ENCODE measurements at regions not wholly inside any gene's neighbourhood (a gene's known extent, or its start where the extent isn't known, plus 50 kb on each side); places are given as distances from the start of the nearest gene placed in this dataset.

DNA sequence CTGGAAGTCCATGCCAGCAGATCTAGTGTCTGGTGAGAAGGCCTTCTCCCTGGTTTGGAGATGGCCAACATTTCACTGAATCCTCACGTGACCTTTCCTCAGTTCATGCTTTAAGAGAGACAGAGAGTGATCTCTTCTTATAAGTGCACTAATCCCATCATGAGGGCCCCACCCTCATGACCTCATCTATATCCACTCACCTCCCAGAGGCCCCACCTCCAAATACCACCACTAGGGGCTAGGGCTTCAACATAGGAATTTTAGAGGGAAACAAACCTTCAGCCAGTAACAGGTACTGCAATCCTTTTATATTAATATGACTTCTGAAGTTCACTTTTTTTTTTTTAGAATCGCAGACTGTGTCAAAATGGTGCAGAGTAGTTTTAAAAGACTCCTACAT is 496.9 kb upstream of the ADAMTS16 start:
- Histone ChIP-seq H3K4me3 (ENCODE audit: low read depth in 1 of 2, low read length in 2 of 2) (no peak overlapping the region), H3K27me3 (ENCODE audit: control insufficient read depth in 1 of 2, insufficient read depth in 2 of 2, low read length in 2 of 2) (no peaks in the 10 kb centered on the region), H3K4me1 (ENCODE audit: insufficient read depth, low read length) (no peaks in the 10 kb centered on the region), H3K36me3 (ENCODE audit: insufficient read depth, low read length) (no peaks in the 10 kb centered on the region), H3K27ac (ENCODE audit: low read depth, low read length) (no peak overlapping the region), H3K9me3 (ENCODE audit: low read length) (no peaks in the 10 kb centered on the region), H3K9ac (ENCODE audit: low read length) (no peak overlapping the region)

- H3K9ac ChIP-seq (ENCODE audit: low read length): no peak overlapping the region
- no peaks in the 10 kb centered on the region for H3K27me3 ChIP-seq (ENCODE audit: control insufficient read depth in 1 of 2, insufficient read depth in 2 of 2, low read length in 2 of 2)
- no peaks in the 10 kb centered on the region for H3K36me3 ChIP-seq (ENCODE audit: insufficient read depth, low read length)
- no peaks in the 10 kb centered on the region for H3K4me1 ChIP-seq (ENCODE audit: insufficient read depth, low read length)
- no peaks in the 10 kb centered on the region for H3K9me3 ChIP-seq (ENCODE audit: low read length)
- H3K27ac ChIP-seq (ENCODE audit: low read depth, low read length): no peak overlapping the region
- no peak overlapping the region for H3K4me3 ChIP-seq (ENCODE audit: low read depth in 1 of 2, low read length in 2 of 2)
These were observed 496.2 kb upstream of the ADAMTS16 start for GRCh38 chr5:4643960-4644359.

GRCh38 chr5:4646715-4647375 is 493.3 kb upstream of the ADAMTS16 start:
- H3K27me3 ChIP-seq (ENCODE audit: control insufficient read depth in 1 of 2, insufficient read depth in 2 of 2, low read length in 2 of 2): no peaks in the 10 kb centered on the region
- no peaks in the 10 kb centered on the region for H3K9me3 ChIP-seq (ENCODE audit: low read length)
- H3K4me1 ChIP-seq (ENCODE audit: insufficient read depth, low read length): no peaks in the 10 kb centered on the region
- no peak overlapping the region for H3K4me3 ChIP-seq (ENCODE audit: low read depth in 1 of 2, low read length in 2 of 2)
- no peak overlapping the region for H3K9ac ChIP-seq (ENCODE audit: low read length)
- no peaks in the 10 kb centered on the region for H3K36me3 ChIP-seq (ENCODE audit: insufficient read depth, low read length)
- H3K27ac ChIP-seq (ENCODE audit: low read depth, low read length): no peak overlapping the region

- no peaks in the 10 kb centered on the region for H3K4me1 ChIP-seq (ENCODE audit: insufficient read depth, low read length)
- H3K9me3 ChIP-seq (ENCODE audit: low read length): no peaks in the 10 kb centered on the region
These were observed 492.2 kb upstream of the ADAMTS16 start for GRCh38 chr5:4647955-4648354.

GRCh38 chr5:4651806-4652565 is 488.1 kb upstream of the ADAMTS16 start:
- Histone ChIP-seq H3K4me1 (ENCODE audit: insufficient read depth, low read length) (no peaks in the 10 kb centered on the region), H3K9ac (ENCODE audit: low read length) (no peak overlapping the region), H3K9me3 (ENCODE audit: low read length) (no peaks in the 10 kb centered on the region), H3K4me3 (ENCODE audit: low read depth in 1 of 2, low read length in 2 of 2) (no peak overlapping the region), H3K27me3 (ENCODE audit: control insufficient read depth in 1 of 2, insufficient read depth in 2 of 2, low read length in 2 of 2) (no peaks in the 10 kb centered on the region), H3K36me3 (ENCODE audit: insufficient read depth, low read length) (no peaks in the 10 kb centered on the region), H3K27ac (ENCODE audit: low read depth, low read length) (no peak overlapping the region)

More at GRCh38 chr5:4647955-4648354, 492.2 kb upstream of the ADAMTS16 start:
- Histone ChIP-seq H3K4me3 (ENCODE audit: low read depth in 1 of 2, low read length in 2 of 2) (no peak overlapping the region), H3K27ac (ENCODE audit: low read depth, low read length) (no peak overlapping the region), H3K36me3 (ENCODE audit: insufficient read depth, low read length) (no peaks in the 10 kb centered on the region), H3K9ac (ENCODE audit: low read length) (no peak overlapping the region), H3K27me3 (ENCODE audit: control insufficient read depth in 1 of 2, insufficient read depth in 2 of 2, low read length in 2 of 2) (no peaks in the 10 kb centered on the region)

- H3K4me1 ChIP-seq (ENCODE audit: insufficient read depth, low read length): no peaks in the 10 kb centered on the region
- H3K4me3 ChIP-seq (ENCODE audit: low read depth in 1 of 2, low read length in 2 of 2): no peak overlapping the region
- no peaks in the 10 kb centered on the region for H3K9me3 ChIP-seq (ENCODE audit: low read length)
- no peaks in the 10 kb centered on the region for H3K27me3 ChIP-seq (ENCODE audit: control insufficient read depth in 1 of 2, insufficient read depth in 2 of 2, low read length in 2 of 2)
- H3K27ac ChIP-seq (ENCODE audit: low read depth, low read length): no peak overlapping the region
- no peak overlapping the region for H3K9ac ChIP-seq (ENCODE audit: low read length)
- no peaks in the 10 kb centered on the region for H3K36me3 ChIP-seq (ENCODE audit: insufficient read depth, low read length)
These were observed 486.7 kb upstream of the ADAMTS16 start for GRCh38 chr5:4653475-4653874.

DNA sequence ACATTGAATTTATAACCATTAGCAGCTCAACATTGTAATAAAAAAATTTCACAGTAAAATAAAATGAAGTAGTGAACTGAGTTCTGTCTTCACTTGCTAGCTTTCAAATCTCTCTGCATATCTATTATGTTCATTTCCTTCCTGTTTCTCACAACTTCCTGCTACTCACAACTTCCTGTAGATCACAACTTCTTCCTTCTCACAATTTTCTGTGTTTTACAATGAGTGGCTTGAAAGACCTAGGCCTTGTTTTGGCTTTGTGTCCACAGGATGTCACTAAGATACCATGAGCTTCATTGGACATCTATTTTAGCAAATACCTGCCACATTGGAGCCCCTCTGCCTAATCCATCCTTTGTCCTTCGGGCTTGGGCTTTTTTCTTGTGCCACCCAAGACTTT is 480.3 kb upstream of the ADAMTS16 start:
- no peak overlapping the region for H3K27ac ChIP-seq (ENCODE audit: low read depth, low read length)
- H3K36me3 ChIP-seq (ENCODE audit: insufficient read depth, low read length): no peaks in the 10 kb centered on the region
- no peak overlapping the region for H3K9ac ChIP-seq (ENCODE audit: low read length)
- no peaks in the 10 kb centered on the region for H3K4me1 ChIP-seq (ENCODE audit: insufficient read depth, low read length)
- no peaks in the 10 kb centered on the region for H3K9me3 ChIP-seq (ENCODE audit: low read length)
- H3K27me3 ChIP-seq (ENCODE audit: control insufficient read depth in 1 of 2, insufficient read depth in 2 of 2, low read length in 2 of 2): no peaks in the 10 kb centered on the region
- no peak overlapping the region for H3K4me3 ChIP-seq (ENCODE audit: low read depth in 1 of 2, low read length in 2 of 2)

DNA sequence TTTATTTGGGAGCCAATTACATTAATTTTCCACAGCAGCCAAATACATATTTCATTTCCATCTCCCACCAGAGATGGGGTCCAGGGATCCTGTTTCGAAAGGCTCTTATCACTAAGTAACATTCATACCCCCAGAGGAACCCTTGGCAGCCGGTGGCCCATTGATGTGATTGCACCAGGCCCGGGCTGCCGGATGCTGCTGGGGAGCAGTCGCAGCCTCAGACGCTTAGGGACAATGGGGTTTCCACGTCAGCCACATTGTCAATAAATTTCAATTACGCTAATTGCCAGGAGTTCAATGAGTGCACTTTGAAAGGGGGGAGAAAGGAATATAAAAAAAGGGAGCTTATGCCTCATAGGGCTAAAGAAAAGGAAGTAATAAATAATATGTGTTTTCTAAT is 478.8 kb upstream of the ADAMTS16 start:
- Histone ChIP-seq H3K36me3 (ENCODE audit: insufficient read depth, low read length) (no peaks in the 10 kb centered on the region), H3K9ac (ENCODE audit: low read length) (no peak overlapping the region), H3K27me3 (ENCODE audit: control insufficient read depth in 1 of 2, insufficient read depth in 2 of 2, low read length in 2 of 2) (no peaks in the 10 kb centered on the region), H3K4me3 (ENCODE audit: low read depth in 1 of 2, low read length in 2 of 2) (no peak overlapping the region), H3K9me3 (ENCODE audit: low read length) (no peaks in the 10 kb centered on the region), H3K27ac (ENCODE audit: low read depth, low read length) (no peak overlapping the region), H3K4me1 (ENCODE audit: insufficient read depth, low read length) (no peaks in the 10 kb centered on the region)

GRCh38 chr5:4661836-4662235 is 478.3 kb upstream of the ADAMTS16 start:
- Histone ChIP-seq H3K27me3 (ENCODE audit: control insufficient read depth in 1 of 2, insufficient read depth in 2 of 2, low read length in 2 of 2) (no peaks in the 10 kb centered on the region), H3K27ac (ENCODE audit: low read depth, low read length) (no peak overlapping the region), H3K4me3 (ENCODE audit: low read depth in 1 of 2, low read length in 2 of 2) (no peak overlapping the region), H3K4me1 (ENCODE audit: insufficient read depth, low read length) (no peaks in the 10 kb centered on the region), H3K36me3 (ENCODE audit: insufficient read depth, low read length) (no peaks in the 10 kb centered on the region), H3K9me3 (ENCODE audit: low read length) (no peaks in the 10 kb centered on the region), H3K9ac (ENCODE audit: low read length) (no peak overlapping the region)

- Histone ChIP-seq H3K4me1 (ENCODE audit: insufficient read depth, low read length) (no peaks in the 10 kb centered on the region), H3K27me3 (ENCODE audit: control insufficient read depth in 1 of 2, insufficient read depth in 2 of 2, low read length in 2 of 2) (no peaks in the 10 kb centered on the region), H3K9me3 (ENCODE audit: low read length) (no peaks in the 10 kb centered on the region), H3K36me3 (ENCODE audit: insufficient read depth, low read length) (no peaks in the 10 kb centered on the region), H3K9ac (ENCODE audit: low read length) (no peak overlapping the region), H3K4me3 (ENCODE audit: low read depth in 1 of 2, low read length in 2 of 2) (no peak overlapping the region), H3K27ac (ENCODE audit: low read depth, low read length) (no peak overlapping the region)
These were observed 477.4 kb upstream of the ADAMTS16 start for GRCh38 chr5:4662756-4663155.

GRCh38 chr5:4665911-4666310 is 474.2 kb upstream of the ADAMTS16 start:
- Histone ChIP-seq H3K9me3 (ENCODE audit: low read length) (no peaks in the 10 kb centered on the region), H3K4me1 (ENCODE audit: insufficient read depth, low read length) (no peaks in the 10 kb centered on the region), H3K9ac (ENCODE audit: low read length) (no peak overlapping the region), H3K36me3 (ENCODE audit: insufficient read depth, low read length) (no peaks in the 10 kb centered on the region), H3K27ac (ENCODE audit: low read depth, low read length) (no peak overlapping the region), H3K27me3 (ENCODE audit: control insufficient read depth in 1 of 2, insufficient read depth in 2 of 2, low read length in 2 of 2) (no peaks in the 10 kb centered on the region), H3K4me3 (ENCODE audit: low read depth in 1 of 2, low read length in 2 of 2) (no peak overlapping the region)

- Histone ChIP-seq H3K27me3 (ENCODE audit: control insufficient read depth in 1 of 2, insufficient read depth in 2 of 2, low read length in 2 of 2) (no peaks in the 10 kb centered on the region), H3K36me3 (ENCODE audit: insufficient read depth, low read length) (no peaks in the 10 kb centered on the region), H3K4me3 (ENCODE audit: low read depth in 1 of 2, low read length in 2 of 2) (no peak overlapping the region), H3K9ac (ENCODE audit: low read length) (no peak overlapping the region), H3K9me3 (ENCODE audit: low read length) (no peaks in the 10 kb centered on the region), H3K27ac (ENCODE audit: low read depth, low read length) (no peak overlapping the region), H3K4me1 (ENCODE audit: insufficient read depth, low read length) (no peaks in the 10 kb centered on the region)
These were observed 466.0 kb upstream of the ADAMTS16 start for GRCh38 chr5:4674166-4674565.

Data from muscle layer of colon (tissue), 2 donors.